ENCODE measurements at regions not wholly inside any gene's neighbourhood (a gene's known extent, or its start where the extent isn't known, plus 50 kb on each side); places are given as distances from the start of the nearest gene placed in this dataset.

DNA sequence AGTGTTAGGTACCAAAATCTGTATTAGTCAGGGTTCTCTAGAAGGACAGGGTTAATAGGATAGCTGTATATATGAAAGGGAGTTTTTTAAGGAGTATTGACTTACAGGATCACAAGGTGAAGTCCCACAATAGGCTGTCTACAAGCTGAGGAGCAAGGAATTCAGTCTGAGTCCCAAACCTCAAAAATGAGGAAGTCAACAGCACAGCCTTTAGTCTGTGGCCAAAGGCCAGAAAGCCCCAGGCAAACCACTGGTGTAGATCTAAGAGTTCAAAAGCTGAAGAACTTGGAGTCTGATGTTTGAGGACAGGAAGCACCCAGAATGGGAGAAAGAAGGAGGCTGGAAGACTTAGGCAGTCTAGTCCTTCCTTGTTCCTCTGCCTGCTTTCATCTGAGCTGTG, 487.5 kb upstream of the CHRM3 start:
- TF ChIP-seq ZFP30 (CRISPR knock-in tag; IDR thresholded peaks at IDR 0.05) (no peak), ZNF8 (CRISPR knock-in tag; IDR thresholded peaks at IDR 0.05) (no peak), ISL1 (CRISPR knock-in tag; IDR thresholded peaks at IDR 0.05) (no peak), ESRRG (CRISPR knock-in tag; IDR thresholded peaks at IDR 0.05) (no peak), RARB (CRISPR knock-in tag; IDR thresholded peaks at IDR 0.05) (no peak), ZC3H10 (CRISPR knock-in tag; IDR thresholded peaks at IDR 0.05) (no peak)
- TF ChIP-seq, protein P1, sequence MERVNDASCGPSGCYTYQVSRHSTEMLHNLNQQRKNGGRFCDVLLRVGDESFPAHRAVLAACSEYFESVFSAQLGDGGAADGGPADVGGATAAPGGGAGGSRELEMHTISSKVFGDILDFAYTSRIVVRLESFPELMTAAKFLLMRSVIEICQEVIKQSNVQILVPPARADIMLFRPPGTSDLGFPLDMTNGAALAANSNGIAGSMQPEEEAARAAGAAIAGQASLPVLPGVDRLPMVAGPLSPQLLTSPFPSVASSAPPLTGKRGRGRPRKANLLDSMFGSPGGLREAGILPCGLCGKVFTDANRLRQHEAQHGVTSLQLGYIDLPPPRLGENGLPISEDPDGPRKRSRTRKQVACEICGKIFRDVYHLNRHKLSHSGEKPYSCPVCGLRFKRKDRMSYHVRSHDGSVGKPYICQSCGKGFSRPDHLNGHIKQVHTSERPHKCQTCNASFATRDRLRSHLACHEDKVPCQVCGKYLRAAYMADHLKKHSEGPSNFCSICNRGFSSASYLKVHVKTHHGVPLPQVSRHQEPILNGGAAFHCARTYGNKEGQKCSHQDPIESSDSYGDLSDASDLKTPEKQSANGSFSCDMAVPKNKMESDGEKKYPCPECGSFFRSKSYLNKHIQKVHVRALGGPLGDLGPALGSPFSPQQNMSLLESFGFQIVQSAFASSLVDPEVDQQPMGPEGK (CRISPR knock-in tag; IDR thresholded peaks at IDR 0.05; ENCODE audit: borderline replicate concordance): no peak
- TF ChIP-seq, protein P2, sequence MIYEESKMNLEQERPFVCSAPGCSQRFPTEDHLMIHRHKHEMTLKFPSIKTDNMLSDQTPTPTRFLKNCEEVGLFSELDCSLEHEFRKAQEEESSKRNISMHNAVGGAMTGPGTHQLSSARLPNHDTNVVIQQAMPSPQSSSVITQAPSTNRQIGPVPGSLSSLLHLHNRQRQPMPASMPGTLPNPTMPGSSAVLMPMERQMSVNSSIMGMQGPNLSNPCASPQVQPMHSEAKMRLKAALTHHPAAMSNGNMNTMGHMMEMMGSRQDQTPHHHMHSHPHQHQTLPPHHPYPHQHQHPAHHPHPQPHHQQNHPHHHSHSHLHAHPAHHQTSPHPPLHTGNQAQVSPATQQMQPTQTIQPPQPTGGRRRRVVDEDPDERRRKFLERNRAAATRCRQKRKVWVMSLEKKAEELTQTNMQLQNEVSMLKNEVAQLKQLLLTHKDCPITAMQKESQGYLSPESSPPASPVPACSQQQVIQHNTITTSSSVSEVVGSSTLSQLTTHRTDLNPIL (CRISPR knock-in tag; IDR thresholded peaks at IDR 0.05; ENCODE audit: low read depth): no peak

Measured in SK-N-SH treated with all-trans-retinoic acid at 6 μM for 48 hours (cell line).